SK-N-SH treated with all-trans-retinoic acid at 6 μM for 48 hours (cell line): ENCODE measurements at regions not wholly inside any gene's neighbourhood (a gene's known extent, or its start where the extent isn't known, plus 50 kb on each side); places are given as distances from the start of the nearest gene placed in this dataset.

ENCODE experiments used
- ATAC-seq: fragments of 200-7000 bp; cut with Tn5 transposase; 3 replicates; pipeline ENCODE4 v1.9.1; 2020; ENCODE audit warnings: mild to moderate bottlenecking, moderate library complexity
- BACH2 ChIP-seq: fragments of 250-450 bp; sonication (Bioruptor Pico); IDR thresholded peaks from 2 replicates; pipeline ENCODE4 v1.9.0; 2021; ENCODE audit warnings: mild to moderate bottlenecking, borderline replicate concordance
- CSDC2 ChIP-seq: fragments of 250-450 bp; sonication (Bioruptor Pico); IDR thresholded peaks from 2 replicates; pipeline ENCODE4 v1.5.0; 2020; ENCODE audit warnings: mild to moderate bottlenecking, moderate library complexity
- ESRRG ChIP-seq: fragments of 250-450 bp; sonication (Bioruptor Pico); IDR thresholded peaks from 2 replicates; pipeline ENCODE4 v1.6.1; 2021; ENCODE audit warnings: mild to moderate bottlenecking
- GLIS3 ChIP-seq: fragments of 250-450 bp; sonication (Bioruptor Pico); IDR thresholded peaks from 2 replicates; pipeline ENCODE4 v1.5.0; 2020; ENCODE audit warnings: mild to moderate bottlenecking, moderate library complexity
- ISL1 ChIP-seq: fragments of 250-450 bp; sonication (Bioruptor Pico); IDR thresholded peaks from 2 replicates; pipeline ENCODE4 v2.1.2; 2022; ENCODE audit warnings: mild to moderate bottlenecking, moderate library complexity
- PPARA ChIP-seq: fragments of 250-450 bp; sonication (Bioruptor Pico); IDR thresholded peaks from 2 replicates; pipeline ENCODE4 v1.5.0; 2020; ENCODE audit warnings: mild to moderate bottlenecking, borderline replicate concordance
- RARB ChIP-seq: fragments of 250-450 bp; sonication (Bioruptor Pico); IDR thresholded peaks from 2 replicates; pipeline ENCODE4 v1.8.0; 2021; ENCODE audit warnings: mild to moderate bottlenecking, moderate library complexity
- SNAI2 ChIP-seq: fragments of 250-450 bp; sonication (Bioruptor Pico); IDR thresholded peaks from 2 replicates; pipeline ENCODE4 v1.5.0; 2020; ENCODE audit warnings: mild to moderate bottlenecking, moderate library complexity
- TCF4 ChIP-seq: fragments of 250-450 bp; sonication (Bioruptor Pico); IDR thresholded peaks from 2 replicates; pipeline ENCODE4 v1.8.0; 2021; ENCODE audit warnings: mild to moderate bottlenecking, moderate library complexity, borderline replicate concordance
- TOX ChIP-seq: fragments of 250-450 bp; sonication (Bioruptor Pico); IDR thresholded peaks from 2 replicates; pipeline ENCODE4 v1.8.0; 2021; ENCODE audit warnings: mild to moderate bottlenecking, moderate library complexity, borderline replicate concordance
- TSHZ2 ChIP-seq: fragments of 250-450 bp; sonication (Bioruptor Pico); IDR thresholded peaks from 2 replicates; pipeline ENCODE4 v1.5.0; 2020; ENCODE audit warnings: mild to moderate bottlenecking, moderate library complexity
- ZC3H10 ChIP-seq: fragments of 250-450 bp; sonication (Bioruptor Pico); IDR thresholded peaks from 2 replicates; pipeline ENCODE4 v1.5.1; 2021; ENCODE audit warnings: mild to moderate bottlenecking, moderate library complexity
- ZFP3 ChIP-seq: fragments of 250-450 bp; sonication (Bioruptor Pico); IDR thresholded peaks from 2 replicates; pipeline ENCODE4 v1.5.0; 2020; ENCODE audit warnings: mild to moderate bottlenecking, moderate library complexity
- ZFP30 ChIP-seq: fragments of 450-650 bp; formaldehyde crosslinking; IDR thresholded peaks from 2 replicates; pipeline ENCODE4 v1.5.0; 2022; ENCODE audit warnings: mild to moderate bottlenecking, moderate library complexity
- ZNF565 ChIP-seq: fragments of 450-650 bp; formaldehyde crosslinking; conservative IDR thresholded peaks from 2 replicates; pipeline ENCODE4 v1.5.0; 2020; ENCODE audit warnings: low read depth, mild to moderate bottlenecking, moderate library complexity
- ZNF8 ChIP-seq: fragments of 450-650 bp; formaldehyde crosslinking; IDR thresholded peaks from 2 replicates; pipeline ENCODE4 v1.5.0; 2020; ENCODE audit warnings: mild to moderate bottlenecking, moderate library complexity
- TF ChIP-seq, protein P1 (sequence below): fragments of 250-450 bp; sonication (Bioruptor Pico); IDR thresholded peaks from 2 replicates; pipeline ENCODE4 v1.5.1; 2020; ENCODE audit warnings: low read depth, mild to moderate bottlenecking, moderate library complexity
- TF ChIP-seq, protein P2 (sequence below): fragments of 250-450 bp; sonication (Bioruptor Pico); IDR thresholded peaks from 2 replicates; pipeline ENCODE4 v1.8.0; 2021; ENCODE audit warnings: low read depth, mild to moderate bottlenecking, moderate library complexity, borderline replicate concordance
- TF ChIP-seq, protein P3 (sequence below): fragments of 250-450 bp; sonication (Bioruptor Pico); IDR thresholded peaks from 2 replicates; pipeline ENCODE4 v1.8.0; 2020; ENCODE audit warnings: mild to moderate bottlenecking, moderate library complexity, borderline replicate concordance

DNA sequence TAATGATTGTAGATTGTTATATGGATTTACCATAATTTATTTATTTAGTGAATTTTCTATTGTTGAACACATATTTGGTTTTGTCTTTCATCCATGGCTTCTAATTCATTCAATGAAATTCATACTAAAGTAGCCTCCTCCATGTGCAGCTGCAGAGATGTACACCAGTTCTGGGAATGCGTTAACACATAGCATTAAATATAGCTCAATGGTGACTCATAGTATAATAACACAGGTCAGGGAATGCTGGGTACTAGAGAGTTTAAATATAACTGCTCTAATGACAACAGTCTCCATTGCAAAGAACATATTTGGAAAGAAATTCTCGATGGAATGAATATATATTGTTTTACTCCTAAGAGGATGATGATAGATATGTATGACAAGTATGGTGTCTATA is 1190.2 kb upstream of the NRXN1 start:
- no peak for TF ChIP-seq SNAI2 (CRISPR knock-in tag)
- TF ChIP-seq BACH2 (CRISPR knock-in tag): no peak
- TF ChIP-seq GLIS3 (CRISPR knock-in tag): no peak
- TF ChIP-seq ISL1: no peak
- no peak for TF ChIP-seq ZC3H10 (CRISPR knock-in tag)
- no peak for TF ChIP-seq ZNF8 (CRISPR knock-in tag)
- TF ChIP-seq CSDC2 (CRISPR knock-in tag): no peak
- peak; percentile 51; the same call in 1 of the 3 replicates for ATAC-seq

GRCh38 chr2:52220393-52220792 is 1188.5 kb upstream of the NRXN1 start:
- ATAC-seq: no peak
- no peak for TF ChIP-seq TOX
- TF ChIP-seq RARB (CRISPR knock-in tag): no peak
- TF ChIP-seq ISL1: no peak
- no peak for TF ChIP-seq SNAI2 (CRISPR knock-in tag)
- TF ChIP-seq TSHZ2 (CRISPR knock-in tag): no peak
- TF ChIP-seq, protein P1, sequence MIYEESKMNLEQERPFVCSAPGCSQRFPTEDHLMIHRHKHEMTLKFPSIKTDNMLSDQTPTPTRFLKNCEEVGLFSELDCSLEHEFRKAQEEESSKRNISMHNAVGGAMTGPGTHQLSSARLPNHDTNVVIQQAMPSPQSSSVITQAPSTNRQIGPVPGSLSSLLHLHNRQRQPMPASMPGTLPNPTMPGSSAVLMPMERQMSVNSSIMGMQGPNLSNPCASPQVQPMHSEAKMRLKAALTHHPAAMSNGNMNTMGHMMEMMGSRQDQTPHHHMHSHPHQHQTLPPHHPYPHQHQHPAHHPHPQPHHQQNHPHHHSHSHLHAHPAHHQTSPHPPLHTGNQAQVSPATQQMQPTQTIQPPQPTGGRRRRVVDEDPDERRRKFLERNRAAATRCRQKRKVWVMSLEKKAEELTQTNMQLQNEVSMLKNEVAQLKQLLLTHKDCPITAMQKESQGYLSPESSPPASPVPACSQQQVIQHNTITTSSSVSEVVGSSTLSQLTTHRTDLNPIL: no peak
- TF ChIP-seq ZNF8 (CRISPR knock-in tag): no peak
- no peak for TF ChIP-seq ZNF565 (CRISPR knock-in tag)
- no peak for TF ChIP-seq ZFP30 (CRISPR knock-in tag)
- TF ChIP-seq PPARA (CRISPR knock-in tag): no peak
- TF ChIP-seq, all 23 proteins: peak for 0

GRCh38 chr2:52210611-52211010 is 1178.7 kb upstream of the NRXN1 start:
- no peak for ATAC-seq
- TF ChIP-seq CSDC2 (CRISPR knock-in tag) (no peak), TOX (no peak), ZFP30 (CRISPR knock-in tag) (no peak), PPARA (CRISPR knock-in tag) (no peak), TSHZ2 (CRISPR knock-in tag) (no peak), ZFP3 (CRISPR knock-in tag) (no peak), SNAI2 (CRISPR knock-in tag) (no peak), BACH2 (CRISPR knock-in tag) (no peak)
- TF ChIP-seq, protein P2, sequence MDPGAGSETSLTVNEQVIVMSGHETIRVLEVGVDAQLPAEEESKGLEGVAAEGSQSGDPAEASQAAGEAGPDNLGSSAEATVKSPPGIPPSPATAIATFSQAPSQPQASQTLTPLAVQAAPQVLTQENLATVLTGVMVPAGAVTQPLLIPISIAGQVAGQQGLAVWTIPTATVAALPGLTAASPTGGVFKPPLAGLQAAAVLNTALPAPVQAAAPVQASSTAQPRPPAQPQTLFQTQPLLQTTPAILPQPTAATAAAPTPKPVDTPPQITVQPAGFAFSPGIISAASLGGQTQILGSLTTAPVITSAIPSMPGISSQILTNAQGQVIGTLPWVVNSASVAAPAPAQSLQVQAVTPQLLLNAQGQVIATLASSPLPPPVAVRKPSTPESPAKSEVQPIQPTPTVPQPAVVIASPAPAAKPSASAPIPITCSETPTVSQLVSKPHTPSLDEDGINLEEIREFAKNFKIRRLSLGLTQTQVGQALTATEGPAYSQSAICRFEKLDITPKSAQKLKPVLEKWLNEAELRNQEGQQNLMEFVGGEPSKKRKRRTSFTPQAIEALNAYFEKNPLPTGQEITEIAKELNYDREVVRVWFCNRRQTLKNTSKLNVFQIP (CRISPR knock-in tag): no peak

- ATAC-seq: no peak
- TF ChIP-seq ESRRG: no peak
- TF ChIP-seq, protein P1: no peak
- TF ChIP-seq ZFP30 (CRISPR knock-in tag): no peak
- TF ChIP-seq TCF4 (CRISPR knock-in tag): no peak
- TF ChIP-seq RARB (CRISPR knock-in tag): no peak
- TF ChIP-seq TOX: no peak
- TF ChIP-seq ZNF565 (CRISPR knock-in tag): no peak
- no peak for TF ChIP-seq TSHZ2 (CRISPR knock-in tag)
- TF ChIP-seq, protein P3, sequence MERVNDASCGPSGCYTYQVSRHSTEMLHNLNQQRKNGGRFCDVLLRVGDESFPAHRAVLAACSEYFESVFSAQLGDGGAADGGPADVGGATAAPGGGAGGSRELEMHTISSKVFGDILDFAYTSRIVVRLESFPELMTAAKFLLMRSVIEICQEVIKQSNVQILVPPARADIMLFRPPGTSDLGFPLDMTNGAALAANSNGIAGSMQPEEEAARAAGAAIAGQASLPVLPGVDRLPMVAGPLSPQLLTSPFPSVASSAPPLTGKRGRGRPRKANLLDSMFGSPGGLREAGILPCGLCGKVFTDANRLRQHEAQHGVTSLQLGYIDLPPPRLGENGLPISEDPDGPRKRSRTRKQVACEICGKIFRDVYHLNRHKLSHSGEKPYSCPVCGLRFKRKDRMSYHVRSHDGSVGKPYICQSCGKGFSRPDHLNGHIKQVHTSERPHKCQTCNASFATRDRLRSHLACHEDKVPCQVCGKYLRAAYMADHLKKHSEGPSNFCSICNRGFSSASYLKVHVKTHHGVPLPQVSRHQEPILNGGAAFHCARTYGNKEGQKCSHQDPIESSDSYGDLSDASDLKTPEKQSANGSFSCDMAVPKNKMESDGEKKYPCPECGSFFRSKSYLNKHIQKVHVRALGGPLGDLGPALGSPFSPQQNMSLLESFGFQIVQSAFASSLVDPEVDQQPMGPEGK: no peak
- TF ChIP-seq BACH2 (CRISPR knock-in tag): no peak
Observed at GRCh38 chr2:52210161-52210560, 1178.2 kb upstream of the NRXN1 start.
